GM18520 (cell line): ENCODE measurements at regions not wholly inside any gene's neighbourhood (a gene's known extent, or its start where the extent isn't known, plus 50 kb on each side); places are given as distances from the start of the nearest gene placed in this dataset.

ENCODE experiments used
- ATAC-seq: cut with Tn5 transposase; IDR thresholded peaks from one replicate; pipeline ENCODE4 v1.9.1; 2021; ENCODE audit not compliant: unreplicated experiment

DNA sequence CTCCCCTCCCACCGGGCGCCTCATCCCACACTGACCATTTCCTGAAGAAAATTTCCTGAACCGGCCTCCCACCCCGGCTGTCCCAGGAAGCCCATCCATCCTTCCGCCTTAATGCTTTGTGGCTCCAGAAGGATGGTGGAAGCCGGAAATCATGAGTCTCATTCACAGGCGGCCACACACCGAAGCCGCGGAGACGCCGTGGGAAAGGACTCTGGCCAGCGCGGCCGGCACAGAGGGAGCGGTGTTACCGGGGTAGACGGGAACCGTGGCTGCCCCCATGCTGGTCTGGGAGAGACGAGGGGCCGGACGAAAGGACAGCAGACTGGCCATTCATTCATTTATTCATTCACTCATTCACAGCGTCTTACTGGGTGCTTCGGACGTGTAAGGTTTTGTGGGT is 326.8 kb downstream of the SEC14L1 start:
- ATAC-seq = no peak

GRCh38 chr17:77468897-77469296 is 328.1 kb downstream of the SEC14L1 start:
- no peak for ATAC-seq

- ATAC-seq = no peak
Observed at GRCh38 chr17:77470330-77470786, 329.6 kb downstream of the SEC14L1 start.

- ATAC-seq = no peak
Observed at GRCh38 chr17:77470800-77471733, 330.3 kb downstream of the SEC14L1 start.

DNA sequence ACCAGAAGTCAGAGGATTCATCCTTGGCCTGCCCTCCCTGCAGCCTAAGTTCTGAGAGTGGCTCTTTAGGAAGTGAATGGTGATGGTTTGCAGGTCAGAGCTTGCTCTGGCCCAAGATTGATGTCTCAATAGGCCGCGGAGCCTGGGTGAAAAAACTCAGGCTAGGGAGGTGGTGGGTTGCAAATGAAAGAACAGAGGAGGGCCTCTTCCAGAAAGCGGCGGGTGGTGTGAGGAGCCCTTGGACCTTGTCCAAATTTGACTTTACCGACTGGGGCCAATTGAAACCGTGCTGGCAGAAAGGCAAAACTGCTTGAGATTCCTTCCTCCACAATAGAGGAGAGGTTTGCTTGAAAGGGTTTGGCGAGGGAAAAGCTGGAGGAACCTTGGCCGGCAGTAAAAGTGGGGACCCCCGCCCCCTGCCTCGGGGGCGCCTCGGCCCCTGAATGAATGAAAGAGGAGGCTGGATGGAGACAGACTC is 331.3 kb downstream of the SEC14L1 start:
- no peak for ATAC-seq

DNA sequence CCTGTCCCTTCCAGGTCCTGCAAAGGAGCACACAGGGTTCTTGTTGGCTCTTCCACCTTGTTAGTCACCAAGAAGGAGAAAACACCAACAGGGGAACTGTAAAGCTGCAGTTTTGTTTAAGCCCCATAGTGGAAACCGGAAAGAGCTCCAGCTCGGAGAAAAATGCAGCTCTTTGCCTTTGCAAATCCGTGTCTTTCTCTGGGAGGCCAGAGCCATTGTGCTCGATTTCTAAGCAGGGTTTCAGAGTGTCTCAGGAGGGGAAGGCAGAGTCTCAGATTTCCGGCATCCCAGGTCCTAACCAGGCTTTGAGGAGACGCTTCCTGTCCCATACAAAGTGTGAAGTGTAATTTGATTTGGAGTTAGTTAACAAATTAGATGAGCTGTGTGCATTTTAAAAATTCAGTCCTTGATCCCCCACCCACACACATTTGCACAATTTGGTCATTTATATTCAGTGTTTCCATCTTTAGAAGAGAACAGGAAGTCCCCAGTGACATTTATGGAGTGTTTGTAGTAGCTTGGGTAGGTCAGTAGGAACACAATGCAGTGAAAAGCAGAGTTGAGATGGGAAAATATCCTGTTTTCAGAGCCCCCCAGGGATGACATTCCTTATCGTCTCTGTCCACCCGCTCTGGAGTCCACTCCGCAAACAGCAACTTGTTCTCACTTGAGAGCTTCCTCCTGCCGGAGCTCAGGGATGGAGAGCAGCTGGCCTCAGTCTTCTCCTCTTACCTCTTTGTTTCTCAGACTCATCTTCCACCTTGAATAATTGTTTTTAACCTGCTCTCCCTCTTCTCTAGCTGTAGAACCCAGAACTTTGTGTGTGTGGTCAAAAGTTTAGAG is 331.9 kb downstream of the SEC14L1 start:
- no peak for ATAC-seq

GRCh38 chr17:77473615-77474226 is 333.0 kb downstream of the SEC14L1 start:
- ATAC-seq = no peak

- ATAC-seq = no peak
Observed at GRCh38 chr17:77474292-77474988, 333.7 kb downstream of the SEC14L1 start.

DNA sequence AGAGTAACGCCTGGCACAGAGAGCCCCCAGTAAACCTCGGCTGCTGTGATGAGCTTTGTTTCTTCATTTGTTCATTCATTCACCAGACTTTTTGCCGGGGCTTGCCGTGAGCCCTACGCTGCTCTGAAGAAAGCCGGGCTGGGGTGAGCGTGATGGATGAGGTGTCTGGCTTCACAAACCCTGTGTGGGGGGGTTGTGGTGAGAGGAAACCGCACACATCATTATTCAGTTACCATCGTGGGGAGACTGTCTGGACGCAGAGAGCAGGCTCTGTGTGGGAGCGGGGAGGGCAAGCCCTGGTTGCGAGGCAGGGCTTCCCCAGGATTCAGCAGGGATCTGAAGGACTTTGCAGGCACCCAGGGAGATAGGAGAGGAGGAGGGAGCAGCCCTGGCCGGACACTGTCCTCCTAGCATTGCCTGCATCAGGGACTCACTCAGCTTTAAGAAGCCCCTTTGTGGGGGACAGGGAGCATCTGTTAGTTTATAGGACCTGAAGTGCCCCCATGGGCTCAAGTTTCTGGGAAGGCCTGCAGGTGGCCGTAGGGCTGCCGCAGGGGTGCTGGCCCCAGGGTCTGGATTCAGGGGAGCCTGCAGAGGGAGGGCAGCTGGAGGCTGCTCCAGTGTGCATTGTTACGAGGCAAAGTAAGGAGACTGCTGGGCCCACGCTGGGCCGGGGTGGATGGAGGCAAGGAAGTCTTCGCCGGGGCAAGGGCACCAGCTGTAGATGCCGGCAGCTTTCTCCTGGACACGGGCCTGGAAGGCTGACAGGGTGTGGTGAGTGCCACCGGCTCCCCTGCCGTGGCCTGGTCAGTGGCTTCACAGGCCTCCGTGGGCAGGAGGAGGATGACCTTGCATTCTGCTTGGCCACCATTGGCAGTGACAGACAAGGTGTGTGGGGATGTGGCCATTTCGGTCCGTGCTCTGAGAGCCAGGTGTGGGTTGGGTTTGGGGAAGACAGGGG is 334.5 kb downstream of the SEC14L1 start:
- ATAC-seq = no peak

DNA sequence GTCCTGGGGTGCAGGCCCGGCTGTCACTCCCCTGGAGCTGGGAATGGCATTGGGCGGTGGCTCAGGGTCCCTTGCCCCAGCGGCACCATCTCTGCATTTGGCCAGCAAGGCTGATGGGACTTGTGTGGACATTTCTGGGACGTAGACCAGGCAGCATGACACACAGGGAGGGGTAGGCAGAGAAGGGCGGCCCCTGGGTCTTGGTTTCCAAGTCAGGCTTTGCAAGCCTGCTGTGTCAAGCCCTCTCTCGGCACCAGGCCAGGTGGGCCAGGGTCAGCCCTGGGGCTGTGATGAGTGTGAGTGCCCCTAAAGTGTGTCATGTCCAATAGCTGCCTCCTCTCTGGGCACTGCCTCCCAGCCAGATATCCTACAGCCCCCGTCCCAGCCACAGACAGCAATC is 335.2 kb downstream of the SEC14L1 start:
- no peak for ATAC-seq

DNA sequence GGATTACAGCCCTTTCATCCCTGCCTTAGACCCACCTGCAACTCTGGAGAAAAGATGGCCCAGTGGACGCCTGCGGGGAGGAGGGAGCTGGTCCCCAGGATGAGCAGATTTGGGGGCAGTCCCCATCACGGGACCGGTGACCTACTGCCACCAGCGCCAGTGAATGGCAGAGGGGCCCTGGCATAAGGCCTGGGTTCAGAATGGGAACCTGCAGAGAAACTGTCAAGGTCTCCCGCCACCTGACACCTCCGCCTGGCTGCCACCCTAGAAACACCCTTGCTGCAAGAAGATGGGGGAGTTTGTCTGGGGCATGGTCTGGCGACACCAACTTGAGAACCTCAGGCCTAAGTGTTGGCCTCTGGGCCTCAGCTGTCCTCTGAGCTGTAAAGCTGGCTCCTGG is 335.7 kb downstream of the SEC14L1 start:
- no peak for ATAC-seq

GRCh38 chr17:77476931-77477805 is 336.4 kb downstream of the SEC14L1 start:
- no peak for ATAC-seq

GRCh38 chr17:77478281-77478680 is 337.5 kb downstream of the SEC14L1 start:
- no peak for ATAC-seq

GRCh38 chr17:77478899-77479298 is 338.1 kb downstream of the SEC14L1 start:
- ATAC-seq = no peak

DNA sequence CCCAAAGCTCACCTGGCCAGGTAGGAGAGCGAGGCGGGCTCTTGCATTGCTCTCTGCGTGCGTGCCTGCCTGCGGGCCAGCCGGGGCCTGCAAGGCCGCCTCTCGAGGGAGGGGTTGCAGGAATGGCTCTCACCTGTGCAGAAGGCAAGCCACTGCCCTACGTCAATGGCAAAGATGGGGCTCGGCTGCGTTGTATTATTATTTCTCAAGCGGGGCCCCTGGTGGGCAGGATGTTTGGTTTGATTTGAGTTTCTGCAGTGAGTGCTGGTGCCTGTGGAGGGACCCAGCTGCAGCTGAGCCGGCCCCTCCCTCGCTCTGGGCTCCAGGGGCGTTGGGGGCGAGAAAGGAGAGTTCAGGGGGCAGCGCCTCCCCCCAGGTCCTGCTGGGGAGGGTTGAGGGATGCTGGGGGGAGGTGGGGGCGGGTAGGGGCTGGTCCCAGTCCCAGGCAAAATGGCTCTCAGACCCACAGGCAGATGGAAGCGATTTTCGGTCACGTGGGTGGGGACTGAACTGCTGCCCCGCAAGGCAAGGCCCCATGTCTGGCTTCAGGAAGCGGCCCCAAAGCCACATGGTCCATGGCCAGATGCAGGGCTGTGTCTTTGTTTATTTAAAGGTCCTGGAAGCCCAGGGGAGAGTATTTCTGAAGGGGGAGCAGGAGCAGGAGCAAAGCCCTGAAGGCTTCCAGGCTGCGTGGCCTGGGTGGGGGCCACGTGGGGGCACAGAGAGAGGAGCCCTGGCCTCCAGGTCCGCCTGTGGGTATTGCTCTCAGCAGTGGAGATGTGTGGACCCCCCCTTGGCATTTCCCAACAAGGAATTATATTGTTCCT is 338.8 kb downstream of the SEC14L1 start:
- ATAC-seq = no peak

GRCh38 chr17:77480199-77480508 is 339.4 kb downstream of the SEC14L1 start:
- no peak for ATAC-seq

DNA sequence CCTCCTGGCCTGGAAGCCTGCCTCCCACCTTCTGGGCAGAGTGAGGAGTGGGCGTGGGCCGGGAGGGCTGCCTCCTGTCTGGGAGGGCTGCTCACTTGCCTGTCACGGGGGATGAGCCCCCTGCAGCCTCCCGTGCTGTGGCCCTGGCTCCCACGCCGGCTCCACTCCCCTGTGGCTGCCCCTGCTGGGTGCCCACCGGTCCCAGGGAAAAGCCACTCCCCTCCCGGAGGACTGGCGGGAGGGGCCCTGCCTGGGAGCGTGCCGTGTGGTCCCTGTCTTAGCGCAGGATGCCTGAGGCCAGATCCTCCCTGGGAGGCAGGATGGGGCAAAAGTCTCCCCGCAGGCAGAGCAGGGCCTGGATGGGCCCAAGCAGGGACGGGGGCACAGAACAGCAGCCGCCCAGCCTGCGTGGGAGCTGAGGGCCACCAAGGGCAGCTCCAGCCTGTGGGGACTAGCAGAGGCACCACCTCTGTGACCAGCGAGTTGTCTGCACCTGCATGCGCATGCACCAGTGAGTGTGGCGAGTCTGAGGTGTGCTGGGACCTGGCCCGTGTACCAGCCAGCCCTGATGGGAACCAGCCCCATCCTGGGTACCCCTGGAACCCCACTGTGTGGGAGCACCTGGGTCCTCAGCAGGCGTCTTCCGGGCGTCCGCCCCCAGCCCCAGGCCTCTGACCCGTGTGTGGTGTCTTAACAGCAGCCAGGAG is 339.9 kb downstream of the SEC14L1 start:
- no peak for ATAC-seq
